ENCODE measurements at regions not wholly inside any gene's neighbourhood (a gene's known extent, or its start where the extent isn't known, plus 50 kb on each side); places are given as distances from the start of the nearest gene placed in this dataset.

DNA sequence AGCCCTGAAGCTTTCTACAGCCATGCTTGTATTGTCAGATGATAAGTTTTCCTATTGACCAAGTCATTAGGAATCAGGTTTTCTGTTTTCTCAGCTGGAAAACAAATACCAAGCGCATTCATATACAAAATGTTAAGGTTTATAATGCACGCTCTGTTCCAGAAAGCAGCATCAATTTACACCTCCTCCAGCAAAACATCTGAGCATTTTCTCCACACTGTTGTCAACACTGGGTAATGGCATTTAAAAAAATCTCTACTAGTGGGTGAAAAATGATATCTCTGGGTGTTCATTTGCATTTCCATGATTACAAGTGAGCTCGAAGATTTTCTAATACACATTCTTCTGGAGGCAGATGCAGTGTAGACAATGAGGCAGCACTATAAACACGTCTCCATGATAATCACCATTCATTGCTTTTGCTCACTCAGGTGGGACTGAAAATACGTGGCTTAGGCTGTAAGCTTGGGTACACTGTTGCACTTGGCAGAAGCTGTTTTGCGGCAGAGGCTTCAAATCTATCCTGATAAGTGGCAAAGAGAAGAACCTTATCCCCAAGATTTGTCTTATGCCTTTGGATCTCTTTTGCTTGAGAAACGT lies 114.8 kb upstream of the PLPP4 start:
- TF ChIP-seq POLR2A (IDR thresholded peaks at IDR 0.05) = no peak
- no peak for TF ChIP-seq CTCF (IDR thresholded peaks at IDR 0.05)

Measured in right lobe of liver (tissue), 4 donors.